ENCODE measurements at regions not wholly inside any gene's neighbourhood (a gene's known extent, or its start where the extent isn't known, plus 50 kb on each side); places are given as distances from the start of the nearest gene placed in this dataset.
"Not testable (repeated sequence)": the region's sequence is repeated elsewhere in the genome, so short reads cannot be mapped to it uniquely, and the experiment has no call there.

GRCh38 chr2:76268484-76268883 is 557.8 kb upstream of the GCFC2 start:
- no peak for DNase-seq (ENCODE audit: low spot score)

- no peak for DNase-seq (ENCODE audit: low spot score)
These were observed 547.1 kb upstream of the GCFC2 start for GRCh38 chr2:76257802-76258201.

DNA sequence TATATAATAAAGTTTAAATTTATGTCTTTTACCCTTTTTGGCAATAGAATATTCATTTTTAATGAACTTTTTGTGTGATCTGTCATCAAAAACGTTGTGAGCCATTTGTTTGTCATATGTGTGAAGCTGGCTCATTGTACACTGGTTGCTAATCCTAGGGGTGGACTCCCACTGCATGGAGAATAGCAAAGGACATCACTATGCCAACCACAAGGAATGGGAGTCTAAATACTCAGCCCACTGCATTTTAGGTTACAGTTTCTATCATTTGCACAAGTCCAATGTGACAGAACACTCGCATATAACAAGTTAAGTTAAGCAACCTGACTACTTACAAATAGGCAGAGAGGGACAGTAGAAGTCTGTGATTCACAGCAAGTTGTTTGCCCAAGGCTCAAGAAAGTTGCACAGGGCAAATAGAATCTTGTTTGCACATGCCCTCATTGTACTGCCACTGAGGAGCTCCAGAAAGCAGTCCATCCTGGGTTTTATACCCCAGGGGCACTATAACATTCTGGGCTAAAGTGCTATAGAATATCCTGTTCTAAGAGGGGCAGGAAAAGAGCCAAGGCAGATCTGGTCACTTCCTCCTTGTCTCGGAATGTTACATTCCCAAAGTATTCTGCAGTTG is 545.9 kb upstream of the GCFC2 start:
- no peak for DNase-seq (ENCODE audit: low spot score)

DNA sequence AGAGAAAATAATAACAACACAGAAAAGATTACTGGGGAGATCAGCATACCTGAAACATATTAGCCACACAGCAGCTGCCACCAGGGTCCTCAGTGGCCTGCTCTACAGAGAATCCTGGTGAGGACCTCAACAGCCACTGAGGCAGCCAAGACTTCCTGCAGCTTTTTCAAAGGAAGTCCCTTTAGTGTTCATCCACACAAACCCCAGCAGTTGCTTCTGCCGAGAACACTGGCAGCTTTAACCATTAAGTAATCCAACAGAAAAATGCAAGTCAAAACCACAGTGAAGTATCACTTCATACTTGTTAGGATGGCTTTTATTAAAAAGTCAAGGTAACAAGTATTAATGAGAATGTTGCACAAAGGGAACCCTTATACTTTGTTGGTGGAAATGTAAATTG is 542.0 kb upstream of the GCFC2 start:
- DNase-seq (ENCODE audit: low spot score), result no peak

GRCh38 chr2:76251342-76251741 is 540.6 kb upstream of the GCFC2 start:
- peak; percentile 1 for DNase-seq (ENCODE audit: low spot score)

GRCh38 chr2:76247006-76247405 is 536.3 kb upstream of the GCFC2 start:
- no peak for DNase-seq (ENCODE audit: low spot score)

- no peak for DNase-seq (ENCODE audit: low spot score)
These were observed 501.6 kb upstream of the GCFC2 start for GRCh38 chr2:76211991-76212985.

DNA sequence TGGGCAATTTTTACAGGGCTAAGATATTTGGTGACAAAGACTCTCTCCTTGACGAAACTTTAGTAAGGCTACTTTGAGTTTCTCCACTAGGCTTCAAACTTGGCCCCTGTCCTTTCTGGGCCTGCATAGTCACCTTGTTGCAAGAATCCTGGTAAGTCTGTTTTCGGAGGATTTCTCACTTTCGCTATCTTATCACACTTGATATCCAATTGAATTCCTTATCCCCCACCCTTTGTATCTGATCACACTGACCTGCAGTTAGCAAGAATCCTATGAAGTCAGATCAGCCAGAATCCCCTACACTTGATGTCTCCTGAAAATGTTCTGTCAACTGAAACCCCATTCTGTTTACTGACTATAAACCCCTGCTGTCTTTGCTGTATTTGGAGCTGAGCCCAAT is 499.8 kb upstream of the GCFC2 start:
- DNase-seq (ENCODE audit: low spot score), result no peak

DNA sequence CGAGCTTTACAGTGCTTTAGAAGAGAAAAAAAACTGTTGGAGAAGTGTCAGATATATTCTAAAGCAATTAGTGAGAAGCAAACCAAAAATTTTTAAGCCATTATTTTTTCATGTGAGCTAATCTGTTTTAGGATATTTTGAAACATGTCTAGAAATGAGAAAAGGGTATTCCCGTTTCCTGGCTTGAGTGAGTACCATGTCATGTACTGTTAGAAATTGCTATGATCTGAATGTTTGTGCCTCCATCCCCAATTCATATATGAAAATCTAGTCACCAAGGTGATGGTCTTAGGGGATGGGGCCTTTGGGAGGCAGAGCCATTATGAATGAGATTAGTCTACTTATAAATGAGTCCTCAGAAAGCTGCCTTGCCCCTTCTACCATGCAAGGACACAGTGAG is 493.3 kb upstream of the GCFC2 start:
- no peak for DNase-seq (ENCODE audit: low spot score)

DNA sequence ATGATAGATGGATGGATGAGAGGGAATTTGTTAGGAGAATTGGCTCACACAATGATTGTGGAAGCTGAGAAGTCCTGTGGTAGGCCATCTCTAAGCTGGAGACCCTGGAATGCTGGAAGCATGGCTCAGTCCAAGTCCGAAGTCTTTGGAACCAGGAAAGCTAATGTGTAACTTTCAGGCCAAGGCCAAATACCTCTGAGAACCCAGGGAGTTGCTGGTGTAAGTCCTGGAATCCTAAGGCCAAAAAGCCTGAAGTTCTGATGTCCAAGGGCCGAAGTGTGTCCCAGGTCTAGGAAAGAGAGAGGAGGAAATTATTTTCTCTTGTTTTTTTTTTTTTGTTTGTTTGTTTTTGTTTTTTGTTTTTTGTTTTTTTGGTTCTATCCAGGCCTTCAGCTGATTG is 492.2 kb upstream of the GCFC2 start:
- DNase-seq (ENCODE audit: low spot score), result no peak

GRCh38 chr2:76197842-76198448 is 487.2 kb upstream of the GCFC2 start:
- DNase-seq (ENCODE audit: low spot score), result peak; percentile 70

GRCh38 chr2:76197428-76197827 is 486.7 kb upstream of the GCFC2 start:
- DNase-seq (ENCODE audit: low spot score), result no peak

GRCh38 chr2:76194031-76194775 is 483.5 kb upstream of the GCFC2 start:
- DNase-seq (ENCODE audit: low spot score), result no peak

GRCh38 chr2:76193089-76193488 is 482.4 kb upstream of the GCFC2 start:
- peak; percentile 57 for DNase-seq (ENCODE audit: low spot score)

GRCh38 chr2:76188334-76189008 is 477.8 kb upstream of the GCFC2 start:
- DNase-seq (ENCODE audit: low spot score), result no peak

- DNase-seq (ENCODE audit: low spot score), result no peak
These were observed 476.7 kb upstream of the GCFC2 start for GRCh38 chr2:76187415-76187814.

DNA sequence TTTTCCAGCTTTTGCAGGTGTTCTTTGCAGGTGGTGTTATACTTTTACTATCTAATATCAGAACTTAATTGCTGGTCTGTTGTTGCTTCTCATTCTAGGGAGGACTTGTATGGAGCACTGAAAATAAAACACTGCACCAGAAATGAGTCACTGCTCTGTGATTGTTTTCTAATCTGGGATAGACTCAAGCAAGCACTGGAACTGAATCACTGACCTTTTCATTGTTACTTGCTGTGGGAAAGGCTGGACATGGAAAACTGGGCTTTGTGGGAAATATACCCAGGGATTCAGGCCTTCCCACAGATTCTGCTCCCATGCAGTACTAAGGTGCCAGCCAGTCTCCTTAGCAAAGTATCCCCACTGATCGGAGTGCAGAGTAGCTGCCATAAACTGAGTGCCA is 470.0 kb upstream of the GCFC2 start:
- peak; percentile 21 for DNase-seq (ENCODE audit: low spot score)

- no peak for DNase-seq (ENCODE audit: low spot score)
These were observed 467.9 kb upstream of the GCFC2 start for GRCh38 chr2:76178610-76179009.

- DNase-seq (ENCODE audit: low spot score), result no peak
These were observed 464.6 kb upstream of the GCFC2 start for GRCh38 chr2:76175295-76175694.

DNA sequence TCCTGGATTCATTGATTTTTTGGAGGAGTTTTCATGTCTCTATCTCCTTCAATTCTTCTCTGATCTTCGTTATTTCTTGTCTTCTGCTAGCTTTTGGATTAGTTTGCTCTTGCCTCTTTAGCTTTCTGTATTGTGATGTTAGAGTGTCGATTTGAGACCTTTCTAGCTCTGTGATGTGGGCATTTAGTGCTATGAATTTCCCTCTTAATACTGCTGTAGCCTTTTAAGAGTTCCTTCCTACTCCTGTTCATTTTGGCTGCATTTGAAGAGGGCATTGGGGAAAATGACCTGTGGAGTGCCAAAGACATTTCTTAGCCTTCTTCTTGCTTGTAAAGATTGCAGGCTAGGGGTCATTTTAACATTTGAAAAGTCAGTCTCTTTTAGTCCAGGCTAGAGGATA is 463.8 kb upstream of the GCFC2 start:
- DNase-seq (ENCODE audit: low spot score), result no peak

- DNase-seq (ENCODE audit: low spot score), result not testable (repeated sequence)
These were observed 462.5 kb upstream of the GCFC2 start for GRCh38 chr2:76173206-76173605.

DNA sequence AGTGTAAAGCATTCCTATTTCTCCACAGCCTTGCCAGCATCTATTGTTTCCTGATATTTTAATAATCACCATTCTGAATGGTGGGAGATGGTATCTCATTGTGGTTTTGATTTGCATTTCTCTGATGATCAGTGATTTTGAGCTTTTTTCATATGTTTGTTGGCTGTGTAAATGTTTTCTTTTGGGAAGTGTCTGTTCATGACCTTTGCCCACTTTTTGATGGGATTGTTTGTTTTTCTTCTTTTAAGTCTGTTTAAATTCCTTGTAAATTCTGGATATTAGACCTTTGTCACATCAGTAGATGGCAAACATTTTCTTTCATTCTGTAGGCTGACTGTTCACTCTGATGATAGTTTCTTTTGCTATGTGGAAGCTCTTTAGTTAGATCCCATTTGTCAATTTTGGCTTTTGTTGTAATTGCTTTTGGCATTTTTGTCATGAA is 461.5 kb upstream of the GCFC2 start:
- not testable (repeated sequence) for DNase-seq (ENCODE audit: low spot score)

Measured in kidney tubule cell (primary cell).